ENCODE measurements at regions not wholly inside any gene's neighbourhood (a gene's known extent, or its start where the extent isn't known, plus 50 kb on each side); places are given as distances from the start of the nearest gene placed in this dataset.

GRCh38 chr10:7507887-7508726 is 97.3 kb upstream of the SFMBT2 start:
- no peak for TF ChIP-seq CTCF (IDR thresholded peaks at IDR 0.05)

DNA sequence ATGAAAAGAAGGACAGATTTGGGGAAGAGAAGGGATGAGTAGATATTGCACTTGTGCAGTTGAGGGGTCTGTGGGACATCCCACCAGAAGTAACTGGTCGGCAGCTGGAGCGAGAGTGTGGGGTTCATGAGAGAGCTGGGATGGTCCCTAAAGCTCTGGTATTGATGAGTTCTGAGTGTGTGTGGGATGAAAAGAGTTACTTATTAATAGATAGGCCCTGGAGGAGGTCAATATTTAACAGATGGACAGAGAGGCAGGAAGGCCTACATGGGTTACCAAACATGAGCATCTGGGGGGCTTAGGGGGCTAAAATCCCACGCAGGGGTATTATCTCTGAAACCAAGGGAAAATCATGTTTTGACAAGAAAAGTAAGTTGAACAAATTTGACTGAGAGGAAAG is 95.7 kb upstream of the SFMBT2 start:
- peaks cover 17% of the 10 kb centered on the region for H3K4me1 Mint-ChIP-seq
- H3K36me3 Mint-ChIP-seq (ENCODE audit: low read depth), result peaks cover 19% of the 10 kb centered on the region
- peaks cover 29% of the 10 kb centered on the region for H3K27me3 Mint-ChIP-seq (ENCODE audit: low read depth, poor library complexity)
- no peak for DNase-seq
- no peak overlapping the region for H3K4me3 Mint-ChIP-seq
- H3K27ac Mint-ChIP-seq, result no peak overlapping the region
- TF ChIP-seq CTCF (IDR thresholded peaks at IDR 0.05), result no peak
- H3K9me3 Mint-ChIP-seq, result peaks cover 35% of the 10 kb centered on the region

More at GRCh38 chr10:7507887-7508726, 97.3 kb upstream of the SFMBT2 start:
- H3K4me3 Mint-ChIP-seq, result no peak overlapping the region
- H3K27me3 Mint-ChIP-seq (ENCODE audit: low read depth, poor library complexity), result peaks cover 29% of the 10 kb centered on the region
- peaks cover 11% of the 10 kb centered on the region for H3K4me1 Mint-ChIP-seq
- H3K9me3 Mint-ChIP-seq, result peaks cover 44% of the 10 kb centered on the region
- H3K27ac Mint-ChIP-seq, result no peak overlapping the region
- no peak for DNase-seq
- peaks cover 23% of the 10 kb centered on the region for H3K36me3 Mint-ChIP-seq (ENCODE audit: low read depth)

- peaks cover 21% of the 10 kb centered on the region for H3K9me3 Mint-ChIP-seq
- no peak overlapping the region for H3K27ac Mint-ChIP-seq
- H3K4me1 Mint-ChIP-seq, result peaks cover 21% of the 10 kb centered on the region
- no peak for TF ChIP-seq CTCF (IDR thresholded peaks at IDR 0.05)
- peaks cover 31% of the 10 kb centered on the region for H3K27me3 Mint-ChIP-seq (ENCODE audit: low read depth, poor library complexity)
- peaks cover 7% of the 10 kb centered on the region for H3K36me3 Mint-ChIP-seq (ENCODE audit: low read depth)
- no peak for DNase-seq
- no peak overlapping the region for H3K4me3 Mint-ChIP-seq
These were observed 94.4 kb upstream of the SFMBT2 start for GRCh38 chr10:7505196-7505595.

- H3K36me3 Mint-ChIP-seq (ENCODE audit: low read depth), result no peaks in the 10 kb centered on the region
- H3K27me3 Mint-ChIP-seq (ENCODE audit: low read depth, poor library complexity), result peaks cover 26% of the 10 kb centered on the region
- H3K4me1 Mint-ChIP-seq, result peaks cover 29% of the 10 kb centered on the region
These were observed 92.4 kb upstream of the SFMBT2 start for GRCh38 chr10:7503190-7503589.

GRCh38 chr10:7501157-7501556 is 90.3 kb upstream of the SFMBT2 start:
- Mint-ChIP-seq H3K27me3 (ENCODE audit: low read depth, poor library complexity) (peaks cover 20% of the 10 kb centered on the region), H3K27ac (no peak overlapping the region), H3K36me3 (ENCODE audit: low read depth) (no peaks in the 10 kb centered on the region), H3K4me1 (peaks cover 39% of the 10 kb centered on the region), H3K4me3 (no peak overlapping the region), H3K9me3 (peaks cover 3% of the 10 kb centered on the region)
- no peak for DNase-seq
- TF ChIP-seq CTCF (IDR thresholded peaks at IDR 0.05), result no peak

More at GRCh38 chr10:7503190-7503589, 92.4 kb upstream of the SFMBT2 start:
- no peak for DNase-seq
- no peak for TF ChIP-seq CTCF (IDR thresholded peaks at IDR 0.05)
- no peak overlapping the region for H3K4me3 Mint-ChIP-seq
- H3K27ac Mint-ChIP-seq, result no peak overlapping the region
- peaks cover 6% of the 10 kb centered on the region for H3K9me3 Mint-ChIP-seq

GRCh38 chr10:7498111-7498510 is 87.3 kb upstream of the SFMBT2 start:
- no peaks in the 10 kb centered on the region for H3K36me3 Mint-ChIP-seq (ENCODE audit: low read depth)
- no peak overlapping the region for H3K27ac Mint-ChIP-seq
- no peak overlapping the region for H3K4me3 Mint-ChIP-seq
- H3K4me1 Mint-ChIP-seq, result peaks cover 60% of the 10 kb centered on the region
- H3K27me3 Mint-ChIP-seq (ENCODE audit: low read depth, poor library complexity), result peaks cover 10% of the 10 kb centered on the region
- H3K9me3 Mint-ChIP-seq, result peaks cover 3% of the 10 kb centered on the region
- TF ChIP-seq CTCF (IDR thresholded peaks at IDR 0.05), result no peak
- no peak for DNase-seq
